GM19351 (cell line): ENCODE measurements at regions not wholly inside any gene's neighbourhood (a gene's known extent, or its start where the extent isn't known, plus 50 kb on each side); places are given as distances from the start of the nearest gene placed in this dataset.
"Not testable (repeated sequence)": the region's sequence is repeated elsewhere in the genome, so short reads cannot be mapped to it uniquely, and the experiment has no call there.

Experiments used
- ATAC-seq: cut with Tn5 transposase; IDR thresholded peaks from one replicate; pipeline ENCODE4 v1.9.1; 2021; ENCODE audit warnings: mild to moderate bottlenecking, moderate library complexity; ENCODE audit not compliant: unreplicated experiment

GRCh38 chr4:149870008-149870407 is 54.4 kb upstream of the IQCM start:
- no peak for ATAC-seq

- no peak for ATAC-seq
Observed at GRCh38 chr4:149881744-149882143, 66.1 kb upstream of the IQCM start.

- no peak for ATAC-seq
Observed at GRCh38 chr4:149882251-149882650, 66.6 kb upstream of the IQCM start.

GRCh38 chr4:149884046-149884445 is 68.4 kb upstream of the IQCM start:
- no peak for ATAC-seq

GRCh38 chr4:149884529-149885181 is 69.0 kb upstream of the IQCM start:
- no peak for ATAC-seq

GRCh38 chr4:149885896-149886295 is 70.3 kb upstream of the IQCM start:
- ATAC-seq = no peak

- ATAC-seq = no peak
Observed at GRCh38 chr4:149886786-149887490, 71.3 kb upstream of the IQCM start.

- ATAC-seq = no peak
Observed at GRCh38 chr4:149889991-149890390, 74.3 kb upstream of the IQCM start.

- ATAC-seq = no peak
Observed at GRCh38 chr4:149890531-149890930, 74.9 kb upstream of the IQCM start.

GRCh38 chr4:149891426-149891825 is 75.8 kb upstream of the IQCM start:
- no peak for ATAC-seq

- ATAC-seq = peak; percentile 58
Observed at GRCh38 chr4:149896432-149896831, 80.8 kb upstream of the IQCM start.

GRCh38 chr4:149897783-149898182 is 82.1 kb upstream of the IQCM start:
- ATAC-seq = peak; percentile 59

- ATAC-seq = no peak
Observed at GRCh38 chr4:149901128-149901527, 85.5 kb upstream of the IQCM start.

- ATAC-seq = no peak
Observed at GRCh38 chr4:149902242-149902641, 86.6 kb upstream of the IQCM start.

- ATAC-seq = no peak
Observed at GRCh38 chr4:149910177-149910576, 94.5 kb upstream of the IQCM start.

GRCh38 chr4:149910604-149911350 is 95.1 kb upstream of the IQCM start:
- ATAC-seq = no peak

- ATAC-seq = no peak
Observed at GRCh38 chr4:149911354-149911753, 95.7 kb upstream of the IQCM start.

GRCh38 chr4:149912000-149912399 is 96.4 kb upstream of the IQCM start:
- ATAC-seq = no peak

- ATAC-seq = peak; percentile 97
Observed at GRCh38 chr4:149914119-149915115, 98.8 kb upstream of the IQCM start.

GRCh38 chr4:149915735-149916134 is 100.1 kb upstream of the IQCM start:
- ATAC-seq = not testable (repeated sequence)

GRCh38 chr4:149923736-149924135 is 108.1 kb upstream of the IQCM start:
- ATAC-seq = no peak
